Keratinocyte (primary cell): ENCODE measurements at regions not wholly inside any gene's neighbourhood (a gene's known extent, or its start where the extent isn't known, plus 50 kb on each side); places are given as distances from the start of the nearest gene placed in this dataset.

ENCODE experiments used
- DNase-seq: peaks from one replicate; pipeline ENCODE4 v3.0.0-alpha.2; 2011; ENCODE audit warnings: low read depth, missing footprints, low spot score
- FAIRE-seq: peaks from 2 replicates; lab custom pipeline; 2011; peaks lifted over from hg19 to GRCh38; lab: Jason Lieb, UNC
- H2AFZ ChIP-seq: 2 replicates; pipeline ENCODE4 v1.6.0; 2012; ENCODE audit warnings: low read length, control low read depth, inconsistent platforms; ENCODE audit not compliant: control insufficient read depth
- H3K27ac ChIP-seq: 2 replicates; pipeline ENCODE4 v1.5.1; 2011; ENCODE audit warnings: low read length; ENCODE audit not compliant: control insufficient read depth, insufficient read depth
- H3K27me3 ChIP-seq: 3 replicates; pipeline ENCODE4 v1.6.0; 2011; ENCODE audit warnings: low read length; ENCODE audit not compliant: control insufficient read depth, insufficient read depth; ENCODE audit errors: extremely low read depth
- H3K36me3 ChIP-seq, 2 experiments: 2 replicates in 1 of 2; 3 replicates in 1 of 2; pipeline ENCODE4 v1.5.1; 2011; ENCODE audit warnings: low read length in 2 of 2, mild to moderate bottlenecking in 1 of 2; ENCODE audit not compliant: control insufficient read depth in 2 of 2, insufficient read depth in 2 of 2; ENCODE audit errors: extremely low read depth in 1 of 2
- H3K4me1 ChIP-seq: 3 replicates; pipeline ENCODE4 v1.5.1; 2011; ENCODE audit warnings: low read length; ENCODE audit not compliant: control insufficient read depth, insufficient read depth; ENCODE audit errors: extremely low read depth
- H3K4me2 ChIP-seq: 3 replicates; pipeline ENCODE4 v1.6.0; 2011; ENCODE audit warnings: low read depth, low read length; ENCODE audit not compliant: control insufficient read depth, insufficient read depth; ENCODE audit errors: extremely low read depth
- H3K4me3 ChIP-seq, 3 experiments: fragments of 200-600 bp in 1 of 3; sonication (generic) in 1 of 3; 2 replicates in 2 of 3; 3 replicates in 1 of 3; pipeline ENCODE4 v1.5.1; 2011 to 2016; ENCODE audit warnings: low read length in 3 of 3, mild to moderate bottlenecking in 3 of 3, control low read depth in 2 of 3, inconsistent platforms in 1 of 3, low read depth in 1 of 3, mixed read lengths in 1 of 3, mixed run types in 1 of 3, moderate library complexity in 1 of 3; ENCODE audit not compliant: control insufficient read depth in 2 of 3, insufficient read depth in 2 of 3; ENCODE audit errors: extremely low read depth in 1 of 3
- H3K79me2 ChIP-seq: 2 replicates; pipeline ENCODE4 v1.6.0; 2012; ENCODE audit warnings: low read length; ENCODE audit not compliant: control insufficient read depth, insufficient read depth
- H3K9ac ChIP-seq: 3 replicates; pipeline ENCODE4 v1.6.0; 2011; ENCODE audit warnings: low read length; ENCODE audit not compliant: control insufficient read depth, insufficient read depth; ENCODE audit errors: extremely low read depth
- H3K9me1 ChIP-seq: 3 replicates; pipeline ENCODE4 v1.6.0; 2011; ENCODE audit warnings: low read length; ENCODE audit not compliant: control insufficient read depth, insufficient read depth; ENCODE audit errors: extremely low read depth
- H3K9me3 ChIP-seq: 2 replicates; pipeline ENCODE4 v1.5.1; 2012; ENCODE audit warnings: low read depth, low read length; ENCODE audit not compliant: control insufficient read depth
- H4K20me1 ChIP-seq: 3 replicates; pipeline ENCODE4 v1.6.0; 2011; ENCODE audit warnings: low read length; ENCODE audit not compliant: control insufficient read depth, insufficient read depth; ENCODE audit errors: extremely low read depth
- CTCF ChIP-seq, 3 experiments: IDR thresholded peaks in 1 of 3; conservative IDR thresholded peaks in 1 of 3; optimal IDR thresholded peaks in 1 of 3; 2 replicates in 2 of 3; 3 replicates in 1 of 3; pipeline versions ENCODE3 to v1.5.1; 2011; ENCODE audit warnings: low read length in 3 of 3, mild to moderate bottlenecking in 3 of 3, moderate library complexity in 2 of 3, control low read depth in 1 of 3, inconsistent platforms in 1 of 3; ENCODE audit not compliant: insufficient read depth in 2 of 3; ENCODE audit errors: extremely low read depth in 1 of 3
- EZH2 ChIP-seq: IDR thresholded peaks from one replicate; pipeline ENCODE4 v1.6.1; 2012; ENCODE audit warnings: inconsistent platforms, mild to moderate bottlenecking, low read length, moderate library complexity
- dilution Hi-C: fragments of 300-500 bp; cut with MboI; formaldehyde crosslinking; loops from one replicate; pipeline ENCODE4 v1.7.0; 2020; ENCODE audit warnings: low sequenced_read_pairs; ENCODE audit not compliant: extremely low pct_ligation_motif_present

- H3K4me3 ChIP-seq: no peak overlapping the region
- H3K9ac ChIP-seq: no peak overlapping the region
- TF ChIP-seq EZH2 (no peak), CTCF (optimal IDR thresholded peaks at IDR 0.05 in 1 of 3, IDR thresholded peaks at IDR 0.05 in 1 of 3, conservative IDR thresholded peaks at IDR 0.05 in 1 of 3; ENCODE audit: extremely low read depth in 1 of 3, insufficient read depth in 2 of 3, low read length in 3 of 3) (no peak)
- FAIRE-seq (no peak), DNase-seq (no peak)
- H3K4me2 ChIP-seq: no peak overlapping the region
- H3K27me3 ChIP-seq: no peaks in the 10 kb centered on the region
- no peaks in the 10 kb centered on the region for H3K9me3 ChIP-seq
- H3K27ac ChIP-seq: no peak overlapping the region
- H3K79me2 ChIP-seq: no peaks in the 10 kb centered on the region
- H2AFZ ChIP-seq: no peak overlapping the region
- no peaks in the 10 kb centered on the region for H4K20me1 ChIP-seq
- H3K36me3 ChIP-seq: no peaks in the 10 kb centered on the region
- H3K4me1 ChIP-seq: no peaks in the 10 kb centered on the region
- no peaks in the 10 kb centered on the region for H3K9me1 ChIP-seq
- dilution Hi-C loops: no loop called here
These were observed 179.6 kb downstream of the TMA16 start for GRCh38 chr4:163673848-163674697.

GRCh38 chr4:163679189-163679588 lies 184.7 kb downstream of the TMA16 start:
- dilution Hi-C loops: no loop called here
- no peaks in the 10 kb centered on the region for H3K9me3 ChIP-seq
- no peaks in the 10 kb centered on the region for H3K4me1 ChIP-seq
- DNase-seq (no peak), FAIRE-seq (no peak)
- H3K36me3 ChIP-seq: no peaks in the 10 kb centered on the region
- no peaks in the 10 kb centered on the region for H3K9me1 ChIP-seq
- TF ChIP-seq EZH2 (no peak), CTCF (optimal IDR thresholded peaks at IDR 0.05 in 1 of 3, IDR thresholded peaks at IDR 0.05 in 1 of 3, conservative IDR thresholded peaks at IDR 0.05 in 1 of 3; ENCODE audit: extremely low read depth in 1 of 3, insufficient read depth in 2 of 3, low read length in 3 of 3) (peak in 2 of 3 experiments; percentile 16 to 60)
- no peak overlapping the region for H2AFZ ChIP-seq
- H3K27ac ChIP-seq: no peak overlapping the region
- H3K4me3 ChIP-seq: no peak overlapping the region
- H3K4me2 ChIP-seq: no peak overlapping the region
- no peaks in the 10 kb centered on the region for H3K79me2 ChIP-seq
- no peaks in the 10 kb centered on the region for H4K20me1 ChIP-seq
- H3K27me3 ChIP-seq: no peaks in the 10 kb centered on the region
- no peak overlapping the region for H3K9ac ChIP-seq
